ENCODE measurements at regions not wholly inside any gene's neighbourhood (a gene's known extent, or its start where the extent isn't known, plus 50 kb on each side); places are given as distances from the start of the nearest gene placed in this dataset.

DNA sequence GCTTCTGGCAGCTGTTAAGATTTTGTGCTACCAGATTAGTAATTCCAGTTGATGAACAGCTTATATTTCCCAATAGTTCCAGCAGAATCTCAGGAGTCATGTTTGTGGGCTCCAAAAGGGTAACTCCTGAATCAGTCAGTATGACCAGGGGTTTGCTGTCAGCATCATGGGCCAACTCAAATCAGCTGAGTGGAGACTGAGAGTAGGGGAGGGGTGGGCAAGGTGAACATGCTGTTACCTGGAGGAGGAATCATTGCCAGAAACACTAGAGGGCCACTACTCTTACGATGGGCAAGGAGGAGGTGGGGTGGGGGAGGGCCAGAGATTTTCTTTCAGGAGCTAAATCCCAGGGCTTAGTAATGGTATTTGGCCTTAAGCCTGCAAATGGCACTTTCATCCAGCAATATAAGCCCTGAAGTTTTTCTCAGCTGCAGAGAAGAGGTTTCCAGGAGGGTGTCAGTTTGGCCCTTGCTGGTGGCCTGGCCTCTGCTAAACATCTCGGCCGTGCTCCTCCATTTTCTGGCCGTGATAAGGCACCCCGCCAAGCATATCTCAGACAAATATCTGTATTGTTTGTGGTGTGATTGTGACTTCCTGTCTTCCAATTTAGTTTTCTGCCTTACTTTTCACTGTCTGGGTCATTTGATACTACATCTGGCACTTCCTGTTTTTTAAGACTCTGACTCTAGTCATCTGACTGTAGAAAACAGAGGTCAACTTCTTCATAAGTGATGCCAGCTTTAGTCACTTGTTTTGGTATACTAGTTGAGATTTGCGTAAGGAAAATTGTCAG, 120.5 kb upstream of the CXCR4 start (continued):
- TF ChIP-seq SMARCA5 (IDR thresholded peaks at IDR 0.05) (no peak), BHLHE40 (IDR thresholded peaks at IDR 0.05; ENCODE audit: borderline replicate concordance in 1 of 2, low read depth in 2 of 2, low read length in 1 of 2) (peak; percentile 69 to 73; a peak in 2 of 4 replicates), CREM (IDR thresholded peaks at IDR 0.05; ENCODE audit: low read depth) (peak; percentile 71), HDGF (IDR thresholded peaks at IDR 0.05) (no peak), KLF5 (IDR thresholded peaks at IDR 0.05; ENCODE audit: partially characterized antibody) (no peak), KAT2A (conservative IDR thresholded peaks at IDR 0.05; ENCODE audit: control insufficient read depth, low read depth, low read length) (no peak), DPF2 (IDR thresholded peaks at IDR 0.05) (peak; percentile 48; the same call in 1 of the 2 replicates), MEF2B (IDR thresholded peaks at IDR 0.05; ENCODE audit: partially characterized antibody, poor library complexity, severe bottlenecking) (peak; percentile 86), SREBF1 (IDR thresholded peaks at IDR 0.05; ENCODE audit: low read length) (no peak), POLR2AphosphoS5 (IDR thresholded peaks at IDR 0.05; ENCODE audit: low read length) (no peak), SIX5 (IDR thresholded peaks at IDR 0.05; ENCODE audit: low read depth, low read length, severe bottlenecking) (no peak), POLR2A (IDR thresholded peaks at IDR 0.05; ENCODE audit: low read depth, low read length) (no peak), CHD4 (IDR thresholded peaks at IDR 0.05) (no peak), RCOR1 (conservative IDR thresholded peaks at IDR 0.05; ENCODE audit: low read depth, low read length) (no peak), MXI1 (IDR thresholded peaks at IDR 0.05; ENCODE audit: low read depth, low read length) (peak; percentile 64; the same call in 1 of the 2 replicates), ZNF217 (IDR thresholded peaks at IDR 0.05) (no peak; the same call in 1 of the 2 replicates), JUNB (IDR thresholded peaks at IDR 0.05) (0 out of 2 replicates have a peak, but pooled peaks have one; percentile 22), RAD21 (IDR thresholded peaks at IDR 0.05; ENCODE audit: insufficient read depth, low read depth, low read length) (no peak), USF2 (IDR thresholded peaks at IDR 0.05; ENCODE audit: borderline replicate concordance, low read depth, low read length) (no peak; the same call in 1 of the 2 replicates), TCF3 (IDR thresholded peaks at IDR 0.05; ENCODE audit: borderline replicate concordance, insufficient read depth, low read depth, low read length) (no peak), POLR2AphosphoS2 (IDR thresholded peaks at IDR 0.05; ENCODE audit: low read depth, low read length) (no peak), IRF4 (IDR thresholded peaks at IDR 0.05; ENCODE audit: low read depth, low read length) (no peak)
- TF ChIP-seq, protein P1, sequence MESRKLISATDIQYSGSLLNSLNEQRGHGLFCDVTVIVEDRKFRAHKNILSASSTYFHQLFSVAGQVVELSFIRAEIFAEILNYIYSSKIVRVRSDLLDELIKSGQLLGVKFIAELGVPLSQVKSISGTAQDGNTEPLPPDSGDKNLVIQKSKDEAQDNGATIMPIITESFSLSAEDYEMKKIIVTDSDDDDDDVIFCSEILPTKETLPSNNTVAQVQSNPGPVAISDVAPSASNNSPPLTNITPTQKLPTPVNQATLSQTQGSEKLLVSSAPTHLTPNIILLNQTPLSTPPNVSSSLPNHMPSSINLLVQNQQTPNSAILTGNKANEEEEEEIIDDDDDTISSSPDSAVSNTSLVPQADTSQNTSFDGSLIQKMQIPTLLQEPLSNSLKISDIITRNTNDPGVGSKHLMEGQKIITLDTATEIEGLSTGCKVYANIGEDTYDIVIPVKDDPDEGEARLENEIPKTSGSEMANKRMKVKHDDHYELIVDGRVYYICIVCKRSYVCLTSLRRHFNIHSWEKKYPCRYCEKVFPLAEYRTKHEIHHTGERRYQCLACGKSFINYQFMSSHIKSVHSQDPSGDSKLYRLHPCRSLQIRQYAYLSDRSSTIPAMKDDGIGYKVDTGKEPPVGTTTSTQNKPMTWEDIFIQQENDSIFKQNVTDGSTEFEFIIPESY (IDR thresholded peaks at IDR 0.05), result no peak
- TF ChIP-seq, protein P2, sequence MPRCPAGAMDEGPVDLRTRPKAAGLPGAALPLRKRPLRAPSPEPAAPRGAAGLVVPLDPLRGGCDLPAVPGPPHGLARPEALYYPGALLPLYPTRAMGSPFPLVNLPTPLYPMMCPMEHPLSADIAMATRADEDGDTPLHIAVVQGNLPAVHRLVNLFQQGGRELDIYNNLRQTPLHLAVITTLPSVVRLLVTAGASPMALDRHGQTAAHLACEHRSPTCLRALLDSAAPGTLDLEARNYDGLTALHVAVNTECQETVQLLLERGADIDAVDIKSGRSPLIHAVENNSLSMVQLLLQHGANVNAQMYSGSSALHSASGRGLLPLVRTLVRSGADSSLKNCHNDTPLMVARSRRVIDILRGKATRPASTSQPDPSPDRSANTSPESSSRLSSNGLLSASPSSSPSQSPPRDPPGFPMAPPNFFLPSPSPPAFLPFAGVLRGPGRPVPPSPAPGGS (IDR thresholded peaks at IDR 0.05; ENCODE audit: borderline replicate concordance, insufficient read depth, low read depth, low read length, poor library complexity, severe bottlenecking), result no peak
- TF ChIP-seq, protein P3, sequence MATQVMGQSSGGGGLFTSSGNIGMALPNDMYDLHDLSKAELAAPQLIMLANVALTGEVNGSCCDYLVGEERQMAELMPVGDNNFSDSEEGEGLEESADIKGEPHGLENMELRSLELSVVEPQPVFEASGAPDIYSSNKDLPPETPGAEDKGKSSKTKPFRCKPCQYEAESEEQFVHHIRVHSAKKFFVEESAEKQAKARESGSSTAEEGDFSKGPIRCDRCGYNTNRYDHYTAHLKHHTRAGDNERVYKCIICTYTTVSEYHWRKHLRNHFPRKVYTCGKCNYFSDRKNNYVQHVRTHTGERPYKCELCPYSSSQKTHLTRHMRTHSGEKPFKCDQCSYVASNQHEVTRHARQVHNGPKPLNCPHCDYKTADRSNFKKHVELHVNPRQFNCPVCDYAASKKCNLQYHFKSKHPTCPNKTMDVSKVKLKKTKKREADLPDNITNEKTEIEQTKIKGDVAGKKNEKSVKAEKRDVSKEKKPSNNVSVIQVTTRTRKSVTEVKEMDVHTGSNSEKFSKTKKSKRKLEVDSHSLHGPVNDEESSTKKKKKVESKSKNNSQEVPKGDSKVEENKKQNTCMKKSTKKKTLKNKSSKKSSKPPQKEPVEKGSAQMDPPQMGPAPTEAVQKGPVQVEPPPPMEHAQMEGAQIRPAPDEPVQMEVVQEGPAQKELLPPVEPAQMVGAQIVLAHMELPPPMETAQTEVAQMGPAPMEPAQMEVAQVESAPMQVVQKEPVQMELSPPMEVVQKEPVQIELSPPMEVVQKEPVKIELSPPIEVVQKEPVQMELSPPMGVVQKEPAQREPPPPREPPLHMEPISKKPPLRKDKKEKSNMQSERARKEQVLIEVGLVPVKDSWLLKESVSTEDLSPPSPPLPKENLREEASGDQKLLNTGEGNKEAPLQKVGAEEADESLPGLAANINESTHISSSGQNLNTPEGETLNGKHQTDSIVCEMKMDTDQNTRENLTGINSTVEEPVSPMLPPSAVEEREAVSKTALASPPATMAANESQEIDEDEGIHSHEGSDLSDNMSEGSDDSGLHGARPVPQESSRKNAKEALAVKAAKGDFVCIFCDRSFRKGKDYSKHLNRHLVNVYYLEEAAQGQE (IDR thresholded peaks at IDR 0.05; ENCODE audit: low read depth, low read length), result no peak

Data from GM12878 (cell line).